GM18868 (cell line): ENCODE measurements at regions not wholly inside any gene's neighbourhood (a gene's known extent, or its start where the extent isn't known, plus 50 kb on each side); places are given as distances from the start of the nearest gene placed in this dataset.
"Not testable (repeated sequence)": the region's sequence is repeated elsewhere in the genome, so short reads cannot be mapped to it uniquely, and the experiment has no call there.

ENCODE experiments used
- ATAC-seq: cut with Tn5 transposase; IDR thresholded peaks from one replicate; pipeline ENCODE4 v1.9.1; 2021; ENCODE audit warnings: mild to moderate bottlenecking, moderate library complexity; ENCODE audit not compliant: unreplicated experiment

- ATAC-seq = not testable (repeated sequence)
Measured at GRCh38 chr7:34577934-34578333, 80.1 kb upstream of the NPSR1 start.

- not testable (repeated sequence) for ATAC-seq
Measured at GRCh38 chr7:34581698-34582097, 76.3 kb upstream of the NPSR1 start.

DNA sequence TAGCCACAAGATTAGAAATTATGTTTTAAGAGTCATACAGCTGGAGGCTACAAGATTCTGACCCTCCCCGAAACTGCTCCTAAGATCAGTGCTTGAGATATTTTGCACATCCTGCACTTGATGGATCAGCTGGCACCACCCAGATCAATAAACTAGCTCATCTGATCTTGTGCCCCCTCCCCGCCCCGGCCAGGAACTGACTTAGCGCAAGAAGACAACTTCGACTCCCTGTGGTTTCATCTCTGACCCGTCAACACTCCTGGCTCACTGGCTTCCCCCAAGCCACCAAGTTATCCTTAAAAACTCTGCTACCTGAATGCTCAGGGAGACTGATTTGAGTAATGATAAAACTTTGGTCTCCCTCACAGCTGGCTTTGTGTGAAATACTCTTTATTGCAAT lies 73.5 kb upstream of the NPSR1 start:
- ATAC-seq = no peak

DNA sequence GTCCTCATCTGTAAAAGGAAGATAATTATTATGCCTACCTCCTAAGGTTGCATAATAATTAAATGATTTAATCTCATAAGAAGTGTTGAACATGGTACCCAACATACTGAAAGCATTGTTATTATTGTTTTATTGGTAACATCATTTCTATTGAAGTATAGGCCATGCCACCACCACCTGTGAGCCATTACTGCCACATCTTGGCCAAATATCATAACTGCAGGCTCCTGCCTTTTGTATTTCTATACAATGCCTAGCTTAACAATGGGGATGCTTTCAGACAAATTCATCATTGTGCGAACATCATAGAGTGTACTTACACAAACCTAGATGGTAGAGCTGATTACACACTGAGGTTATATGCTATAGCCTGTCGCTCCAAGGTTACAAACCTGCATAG lies 61.1 kb upstream of the NPSR1 start:
- peak; percentile 58 for ATAC-seq

GRCh38 chr7:34603711-34604444 lies 54.1 kb upstream of the NPSR1 start:
- no peak for ATAC-seq
